Fibroblast of the aortic adventitia (primary cell): ENCODE measurements at regions not wholly inside any gene's neighbourhood (a gene's known extent, or its start where the extent isn't known, plus 50 kb on each side); places are given as distances from the start of the nearest gene placed in this dataset.

Experiments
- DNase-seq: peaks from one replicate; pipeline ENCODE4 v3.0.0-alpha.2; 2010; ENCODE audit warnings: low read depth
- H3K4me3 ChIP-seq: 2 replicates; pipeline ENCODE4 v1.5.1; 2011; ENCODE audit warnings: low read depth, mild to moderate bottlenecking, control low read depth, low read length, moderate library complexity
- TF ChIP-seq, protein P1 (sequence below): IDR thresholded peaks from 2 replicates; pipeline ENCODE4 v1.5.1; 2011; ENCODE audit warnings: mild to moderate bottlenecking, low read length, control low read depth, inconsistent platforms; ENCODE audit not compliant: insufficient read depth

DNA sequence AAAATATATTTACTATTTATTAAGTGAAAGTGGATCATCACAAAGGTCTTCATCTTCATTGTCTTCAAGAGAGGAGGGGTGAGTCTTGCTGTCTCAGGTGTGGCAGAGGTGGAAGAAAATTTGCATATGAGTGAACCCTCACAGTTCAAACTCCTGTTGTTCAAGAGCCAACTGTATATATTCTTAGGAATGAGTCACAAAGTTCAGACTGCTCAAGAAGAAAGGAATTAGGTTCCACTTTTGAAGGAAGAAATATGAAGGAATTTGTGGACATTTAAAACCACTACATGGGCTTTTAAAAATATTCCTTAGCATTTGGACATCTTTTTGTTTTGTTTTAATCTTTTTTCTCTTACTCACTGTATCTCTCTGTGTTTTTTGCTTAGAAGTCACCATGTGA lies 212.6 kb downstream of the INSIG2 start:
- TF ChIP-seq, protein P1, sequence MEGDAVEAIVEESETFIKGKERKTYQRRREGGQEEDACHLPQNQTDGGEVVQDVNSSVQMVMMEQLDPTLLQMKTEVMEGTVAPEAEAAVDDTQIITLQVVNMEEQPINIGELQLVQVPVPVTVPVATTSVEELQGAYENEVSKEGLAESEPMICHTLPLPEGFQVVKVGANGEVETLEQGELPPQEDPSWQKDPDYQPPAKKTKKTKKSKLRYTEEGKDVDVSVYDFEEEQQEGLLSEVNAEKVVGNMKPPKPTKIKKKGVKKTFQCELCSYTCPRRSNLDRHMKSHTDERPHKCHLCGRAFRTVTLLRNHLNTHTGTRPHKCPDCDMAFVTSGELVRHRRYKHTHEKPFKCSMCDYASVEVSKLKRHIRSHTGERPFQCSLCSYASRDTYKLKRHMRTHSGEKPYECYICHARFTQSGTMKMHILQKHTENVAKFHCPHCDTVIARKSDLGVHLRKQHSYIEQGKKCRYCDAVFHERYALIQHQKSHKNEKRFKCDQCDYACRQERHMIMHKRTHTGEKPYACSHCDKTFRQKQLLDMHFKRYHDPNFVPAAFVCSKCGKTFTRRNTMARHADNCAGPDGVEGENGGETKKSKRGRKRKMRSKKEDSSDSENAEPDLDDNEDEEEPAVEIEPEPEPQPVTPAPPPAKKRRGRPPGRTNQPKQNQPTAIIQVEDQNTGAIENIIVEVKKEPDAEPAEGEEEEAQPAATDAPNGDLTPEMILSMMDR, result no peak
- DNase-seq, result no peak
- no peak overlapping the region for H3K4me3 ChIP-seq

DNA sequence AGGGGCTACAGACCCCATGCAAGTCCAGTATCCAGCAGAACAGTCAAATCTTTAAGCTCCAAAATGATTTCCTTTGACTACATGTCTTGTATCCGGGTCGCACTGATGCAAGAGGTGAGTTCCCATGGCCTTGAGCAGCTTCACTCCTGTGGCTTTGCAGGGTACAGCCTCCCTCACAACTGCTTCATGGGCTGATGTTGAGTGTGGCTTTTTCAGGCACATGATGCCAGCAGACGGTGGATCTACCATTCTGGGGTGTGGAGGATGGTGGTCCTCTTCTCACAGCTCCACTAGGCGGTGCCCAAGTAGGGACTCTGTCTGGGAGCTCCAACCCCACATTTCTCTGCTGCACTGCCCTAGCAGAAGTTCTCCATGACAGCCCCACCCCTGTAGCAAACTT lies 208.4 kb downstream of the INSIG2 start:
- DNase-seq, result no peak
- no peak overlapping the region for H3K4me3 ChIP-seq
- TF ChIP-seq, protein P1, result no peak

DNA sequence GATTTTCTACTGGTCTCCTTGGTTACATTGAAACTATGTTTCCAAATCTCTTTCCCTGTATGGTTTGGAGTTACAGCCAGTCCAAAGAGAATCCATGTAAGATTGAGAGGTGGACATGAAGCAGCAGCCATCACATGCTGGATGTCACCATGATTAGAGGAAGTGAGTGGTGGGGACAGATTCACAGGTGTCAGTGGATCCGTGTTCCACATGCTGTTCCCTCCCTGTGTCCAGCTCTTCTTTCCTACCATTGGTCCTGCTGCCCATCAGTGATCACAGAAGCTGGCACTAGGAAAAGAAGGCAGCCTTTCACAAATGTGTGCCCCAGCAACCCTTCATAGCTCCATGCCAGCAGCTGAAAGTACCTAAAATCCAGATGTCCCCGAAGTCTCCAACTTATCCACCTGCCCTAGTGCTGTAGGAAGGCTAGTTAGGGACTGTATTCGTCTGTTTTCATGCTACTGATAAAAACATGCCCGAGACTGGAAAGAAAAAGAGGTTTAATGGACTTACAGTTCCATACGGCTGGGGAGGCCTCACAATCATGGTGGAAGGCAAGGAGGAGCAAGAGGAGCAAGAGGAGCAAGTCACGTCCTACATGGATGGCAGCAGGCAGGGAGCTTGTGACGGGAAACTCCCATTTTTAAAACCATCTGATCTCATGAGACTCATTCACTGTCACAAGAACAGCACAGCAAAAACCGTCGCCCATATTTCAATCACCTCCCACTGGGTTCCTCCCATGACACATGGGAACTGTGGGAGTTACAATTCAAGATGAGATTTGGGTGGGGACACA lies 207.5 kb downstream of the INSIG2 start:
- DNase-seq, result no peak
- TF ChIP-seq, protein P1, result no peak
- no peak overlapping the region for H3K4me3 ChIP-seq

DNA sequence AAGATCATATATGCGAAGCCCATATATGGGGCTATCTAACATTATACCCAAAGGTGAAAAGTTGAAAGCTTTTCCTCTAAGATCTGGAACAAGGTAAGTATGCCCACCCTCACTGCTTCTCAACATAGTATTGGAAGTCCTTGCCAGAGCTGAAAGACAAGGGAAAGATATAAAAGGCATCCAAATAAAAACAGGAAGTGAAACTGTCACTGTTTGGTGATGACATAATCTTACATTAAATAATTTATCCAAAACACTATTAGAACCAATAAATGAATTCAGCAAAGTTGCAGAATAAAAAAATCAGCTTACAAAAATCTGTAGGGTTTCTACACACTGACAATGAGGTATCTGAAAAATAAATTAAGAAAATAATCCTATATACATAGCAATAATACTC lies 205.8 kb downstream of the INSIG2 start:
- no peak for DNase-seq
- TF ChIP-seq, protein P1, result no peak
- no peak overlapping the region for H3K4me3 ChIP-seq

DNA sequence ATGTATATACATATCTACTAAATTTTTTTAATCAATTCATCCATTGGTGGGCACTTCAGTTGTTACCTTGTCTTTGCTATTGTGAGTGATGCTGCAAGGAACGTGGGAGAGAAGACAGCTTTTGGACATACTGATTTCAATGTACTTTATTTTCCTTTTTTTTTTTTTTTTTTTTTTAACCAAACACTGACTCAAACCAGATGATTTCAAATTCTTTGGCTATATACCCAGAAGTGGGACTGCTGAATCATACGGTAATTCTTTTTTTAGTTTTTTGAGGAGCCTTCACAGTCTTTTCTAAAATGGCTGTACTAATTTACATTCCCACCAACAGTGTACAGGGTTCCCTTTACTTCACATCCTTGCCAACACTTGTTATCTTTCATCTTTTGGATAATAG lies 204.7 kb downstream of the INSIG2 start:
- H3K4me3 ChIP-seq, result no peak overlapping the region
- DNase-seq, result peak; percentile 77
- TF ChIP-seq, protein P1, result no peak

DNA sequence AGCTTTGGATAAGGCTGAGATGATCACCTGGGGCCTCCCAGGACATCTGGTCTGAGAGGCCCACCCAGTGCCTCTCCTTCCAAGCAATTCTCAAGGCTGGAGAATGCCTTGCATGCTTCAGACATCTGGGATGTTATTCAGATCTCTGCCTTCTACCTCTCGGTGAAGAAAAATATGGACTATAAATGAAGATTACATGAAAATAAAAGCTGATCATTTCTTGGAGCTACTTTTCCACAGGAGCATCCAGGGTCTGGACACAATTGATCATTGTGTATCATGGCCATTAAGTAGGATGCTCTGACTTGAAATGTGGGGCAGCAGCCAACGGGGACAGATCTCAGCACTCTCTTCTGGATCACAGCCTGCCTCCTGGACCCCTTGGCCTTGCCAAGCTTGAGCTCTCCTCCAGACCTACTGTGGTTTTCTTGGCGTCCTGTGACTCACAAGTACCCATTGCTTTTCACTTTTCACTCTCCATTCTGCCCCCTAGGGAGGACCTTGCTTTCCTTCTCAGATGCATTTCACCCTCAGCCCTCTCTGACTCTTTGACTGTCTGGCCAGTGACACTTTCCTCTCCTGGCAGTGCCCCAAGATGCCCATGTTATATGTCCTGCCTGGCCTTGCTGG lies 203.1 kb downstream of the INSIG2 start:
- DNase-seq, result peak; percentile 11
- TF ChIP-seq, protein P1, result no peak
- H3K4me3 ChIP-seq, result no peak overlapping the region
